ENCODE measurements at regions not wholly inside any gene's neighbourhood (a gene's known extent, or its start where the extent isn't known, plus 50 kb on each side); places are given as distances from the start of the nearest gene placed in this dataset.

GRCh38 chr6:9921366-9921765, 493.5 kb downstream of the TFAP2A start:
- no peak overlapping the region for H2BK120ac ChIP-seq (ENCODE audit: low read depth, low read length, poor library complexity, severe bottlenecking)
- no peak for DNase-seq
- H3K4ac ChIP-seq (ENCODE audit: low read depth, low read length) = no peak overlapping the region
- H4K5ac ChIP-seq (ENCODE audit: insufficient read length, low read depth, low read length) = no peak overlapping the region
- H3K36me3 Mint-ChIP-seq (ENCODE audit: insufficient read depth in 1 of 3, low read depth in 3 of 3) = no peaks in the 10 kb centered on the region
- no peak overlapping the region for H2BK12ac ChIP-seq (ENCODE audit: insufficient read length, low read depth, low read length)
- H3K27ac ChIP-seq (ENCODE audit: insufficient read length, low read depth, low read length) = no peak overlapping the region
- no peaks in the 10 kb centered on the region for H3K23me2 ChIP-seq (ENCODE audit: insufficient read length, low read depth, low read length, poor library complexity, severe bottlenecking)
- H3K14ac ChIP-seq (ENCODE audit: insufficient read depth, low read length) = no peak overlapping the region
- no peak overlapping the region for H2AFZ ChIP-seq (ENCODE audit: low read length)
- no peak overlapping the region for H4K91ac ChIP-seq (ENCODE audit: insufficient read length, low read depth, low read length)
- H3K27ac Mint-ChIP-seq = no peak overlapping the region
- H3K9me3 ChIP-seq (ENCODE audit: control insufficient read depth, low read depth, low read length) = no peaks in the 10 kb centered on the region
- no peaks in the 10 kb centered on the region for H3K79me2 ChIP-seq (ENCODE audit: insufficient read depth, low read length)
- H3K9ac ChIP-seq (ENCODE audit: extremely low read depth, insufficient read length, low read length) = no peak overlapping the region
- H3K56ac ChIP-seq (ENCODE audit: insufficient read length, low read depth, low read length) = no peak overlapping the region
- no peak overlapping the region for H2BK20ac ChIP-seq (ENCODE audit: low read depth, low read length, poor library complexity, severe bottlenecking)
- H3K18ac ChIP-seq (ENCODE audit: insufficient read length, low read depth, low read length) = no peak overlapping the region
- peaks cover 5% of the 10 kb centered on the region; the same call in 1 of the 2 replicates for H3K27me3 Mint-ChIP-seq (ENCODE audit: low read depth)
- no CpG with 5 or more reads among the region's 3 CpGs for WGBS (ENCODE audit: extremely low coverage, insufficient read length, low lambda C conversion rate)
- H3K27me3 ChIP-seq (ENCODE audit: insufficient read depth, low read length) = no peaks in the 10 kb centered on the region
- no peaks in the 10 kb centered on the region for H4K20me1 ChIP-seq (ENCODE audit: control insufficient read depth, insufficient read depth, insufficient read length)
- H3T11ph ChIP-seq (ENCODE audit: low read length) = no peak overlapping the region
- no peaks in the 10 kb centered on the region for H3K4me1 ChIP-seq (ENCODE audit: insufficient read depth, low read length)
- H3K9me3 Mint-ChIP-seq = no peaks in the 10 kb centered on the region; a peak in 1 of 5 replicates
- no peak overlapping the region for H3K4me2 ChIP-seq (ENCODE audit: insufficient read depth, insufficient read length, low read length)
- no peak overlapping the region for H3K23ac ChIP-seq (ENCODE audit: insufficient read length, low read depth, low read length)
- no peak overlapping the region for H3K4me3 Mint-ChIP-seq
- no peak overlapping the region for H4K8ac ChIP-seq (replicated peaks; ENCODE audit: insufficient read length, low read depth, low read length)
- H3K4me1 Mint-ChIP-seq = no peaks in the 10 kb centered on the region
- no peak overlapping the region for H2BK15ac ChIP-seq (ENCODE audit: low read depth, low read length)
- H2BK5ac ChIP-seq (ENCODE audit: insufficient read length, low read length) = no peak overlapping the region
- no peak for TF ChIP-seq CTCF (conservative IDR thresholded peaks at IDR 0.05)
- H2AK5ac ChIP-seq (ENCODE audit: insufficient read length, low read length) = no peak overlapping the region
- no peaks in the 10 kb centered on the region for H3K79me1 ChIP-seq (ENCODE audit: insufficient read depth, low read depth, low read length, poor library complexity, severe bottlenecking)

Data from H9 (cell line).